Lower leg skin (tissue), 4 donors: ENCODE measurements at regions not wholly inside any gene's neighbourhood (a gene's known extent, or its start where the extent isn't known, plus 50 kb on each side); places are given as distances from the start of the nearest gene placed in this dataset.
"Not testable (repeated sequence)": the region's sequence is repeated elsewhere in the genome, so short reads cannot be mapped to it uniquely, and the experiment has no call there.

Experiments
- DNase-seq, 2 donors: peaks; one replicate each; pipeline ENCODE4 v3.0.0-alpha.2; 2019; ENCODE audit warnings: low spot score in 2 of 2
- H3K4me3 ChIP-seq: fragments of 200-600 bp; sonication (generic); 2 replicates; pipeline ENCODE4 v1.5.1; 2017; ENCODE audit warnings: mild to moderate bottlenecking, low read depth; ENCODE audit not compliant: poor library complexity, severe bottlenecking
- CTCF ChIP-seq, 3 donors: fragments of 450-650 bp; IDR thresholded peaks; one replicate each; pipeline ENCODE4 v1.5.1; 2016; ENCODE audit warnings: antibody characterized with exemption in 3 of 3, mild to moderate bottlenecking in 3 of 3, moderate library complexity in 2 of 3
- POLR2A ChIP-seq, 2 donors: fragments of 450-650 bp; IDR thresholded peaks; one replicate each; pipeline ENCODE4 v1.6.1; 2016 to 2017; ENCODE audit warnings: antibody characterized with exemption in 2 of 2, mild to moderate bottlenecking in 1 of 2, moderate library complexity in 1 of 2
- WGBS, 2 donors: methylation state at CpG; one replicate each; pipeline ENCODE4 v1.1.5; 2018; 5-methylcytosine and 5-hydroxymethylcytosine counted together
- intact Hi-C: fragments of 100-400 bp; cut with DNase I; formaldehyde crosslinking; loops from one replicate; pipeline ENCODE4 v1.15.0; 2023; ENCODE audit warnings: low total_unique reads

DNA sequence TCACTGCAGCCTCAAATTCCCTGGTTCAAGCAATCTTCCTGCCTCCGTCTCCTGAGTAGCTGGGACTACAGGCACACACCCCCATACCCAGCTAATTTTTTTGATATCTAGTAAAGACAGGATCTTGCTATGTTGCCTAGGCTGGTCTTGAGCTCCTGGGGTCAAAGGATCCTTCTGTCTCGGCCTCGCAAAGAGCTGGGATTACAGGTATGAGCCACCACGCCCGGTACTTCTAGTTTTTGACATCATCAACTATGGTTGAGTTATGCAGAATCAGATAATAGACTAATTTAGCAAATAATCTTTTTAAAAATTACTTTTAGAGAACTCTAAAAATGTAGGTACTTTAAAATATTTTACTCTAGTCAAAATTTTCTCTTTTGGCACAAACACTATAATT, 166.2 kb downstream of the SOX4 start:
- DNase-seq: no peak

DNA sequence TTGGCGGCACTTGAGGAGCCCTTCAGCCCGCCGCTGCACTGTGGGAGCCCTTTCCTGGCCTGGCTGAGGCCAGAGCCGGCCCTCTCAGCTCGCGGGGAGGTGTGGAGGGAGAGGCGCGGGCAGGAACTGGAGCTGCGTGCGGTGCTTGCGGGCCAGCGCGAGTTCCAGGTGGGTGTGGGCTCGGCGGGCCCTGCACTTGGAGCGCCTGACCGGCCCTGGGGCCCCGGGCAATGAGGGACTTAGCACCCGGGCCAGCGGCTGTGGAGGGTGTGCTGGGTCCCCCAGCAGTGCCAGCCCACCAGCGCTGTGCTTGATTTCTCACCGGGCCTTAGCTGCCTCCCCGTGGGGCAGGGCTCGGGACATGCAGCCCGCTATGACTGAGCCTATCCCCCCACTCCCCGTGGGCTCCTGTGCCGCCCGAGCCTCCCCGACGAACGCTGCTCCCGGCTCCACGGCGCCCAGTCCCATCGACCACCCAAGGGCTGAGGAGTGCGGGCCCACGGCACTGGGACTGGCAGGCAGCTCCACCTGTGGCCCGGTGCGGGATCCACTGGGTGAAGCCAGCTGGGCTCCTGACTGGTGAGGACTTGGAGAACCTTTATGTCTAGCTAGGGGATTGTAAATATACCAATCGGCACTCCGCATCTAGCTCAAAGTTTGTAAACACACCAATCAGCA, 167.6 kb downstream of the SOX4 start:
- intact Hi-C loops, DNase-seq, H3K4me3 ChIP-seq: not testable (repeated sequence)
- WGBS, 2 donors: 93 to 98% methylated on average over 26 to 35 of the region's 41 CpGs

More for the DNA sequence above, 166.2 kb downstream of the SOX4 start:
- WGBS, 2 donors: 89 to 90% methylated on average over 5 of the region's 5 CpGs
- no peak overlapping the region for H3K4me3 ChIP-seq
- intact Hi-C loops: no loop called here
- TF ChIP-seq POLR2A (IDR thresholded peaks at IDR 0.05) (no peak), CTCF (IDR thresholded peaks at IDR 0.05) (no peak)

GRCh38 chr6:21764989-21765388, 171.4 kb downstream of the SOX4 start:
- 58 to 73% methylated on average over 2 of the region's 2 CpGs for WGBS, 2 donors
- TF ChIP-seq POLR2A (IDR thresholded peaks at IDR 0.05): no peak
- intact Hi-C loops: no loop called here

GRCh38 chr6:21767891-21768648, 174.5 kb downstream of the SOX4 start:
- intact Hi-C loops: no loop called here

More at GRCh38 chr6:21764989-21765388, 171.4 kb downstream of the SOX4 start:
- no peak overlapping the region for H3K4me3 ChIP-seq
- DNase-seq: no peak

GRCh38 chr6:21769405-21769861, 175.9 kb downstream of the SOX4 start:
- WGBS, 2 donors: 22 to 24% methylated on average over 2 of the region's 2 CpGs
- H3K4me3 ChIP-seq: no peak overlapping the region
- intact Hi-C loops: no loop called here
- DNase-seq: no peak
- no peak for TF ChIP-seq POLR2A (IDR thresholded peaks at IDR 0.05)
- no peak for TF ChIP-seq CTCF (IDR thresholded peaks at IDR 0.05)

More at GRCh38 chr6:21767891-21768648, 174.5 kb downstream of the SOX4 start:
- WGBS, 2 donors: 60 to 61% methylated on average over 3 of the region's 3 CpGs
- H3K4me3 ChIP-seq: no peak overlapping the region
- DNase-seq: no peak
- TF ChIP-seq POLR2A (IDR thresholded peaks at IDR 0.05) (no peak), CTCF (IDR thresholded peaks at IDR 0.05) (no peak)

DNA sequence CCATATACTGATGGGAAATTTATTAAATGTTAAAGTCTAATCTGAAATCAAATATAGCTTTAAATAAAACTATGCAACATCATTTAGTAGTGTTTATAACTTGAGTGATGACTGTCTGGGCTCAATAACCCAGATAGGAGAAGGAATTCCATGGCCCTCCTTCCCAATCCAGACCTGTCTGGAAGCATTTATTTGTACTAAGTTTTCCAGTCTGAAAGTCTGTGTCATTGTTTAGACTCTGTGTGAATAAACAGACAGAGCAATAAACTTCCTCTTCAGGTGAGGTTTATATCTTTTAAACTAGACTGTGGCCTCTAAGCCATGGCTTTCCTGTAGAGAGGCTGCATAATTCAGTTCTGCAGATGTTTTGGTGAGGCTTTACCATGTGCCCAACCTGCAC, 176.4 kb downstream of the SOX4 start:
- intact Hi-C loops: no loop called here
- DNase-seq: no peak
- H3K4me3 ChIP-seq: no peak overlapping the region
- TF ChIP-seq POLR2A (IDR thresholded peaks at IDR 0.05) (no peak), CTCF (IDR thresholded peaks at IDR 0.05) (no peak)
